NCI-H82 treated with DMSO at 0.1 percent for 48 hours (cell line): ENCODE measurements at regions not wholly inside any gene's neighbourhood (a gene's known extent, or its start where the extent isn't known, plus 50 kb on each side); places are given as distances from the start of the nearest gene placed in this dataset.

Experiments used
- DNase-seq: peaks from one replicate; lab custom pipeline; 2025; ENCODE audit not compliant: unreplicated experiment; lab: John Stamatoyannopoulos, UW

- peak; percentile 36 for DNase-seq
These were observed 242.9 kb downstream of the CDC5L start for GRCh38 chr6:44630125-44631028.

- no peak for DNase-seq
These were observed 244.5 kb downstream of the CDC5L start for GRCh38 chr6:44631968-44632367.

- no peak for DNase-seq
These were observed 246.8 kb downstream of the CDC5L start for GRCh38 chr6:44634321-44634720.

GRCh38 chr6:44635486-44635885, 248.0 kb downstream of the CDC5L start:
- DNase-seq, result no peak

- no peak for DNase-seq
These were observed 249.2 kb downstream of the CDC5L start for GRCh38 chr6:44636561-44637248.

- no peak for DNase-seq
These were observed 254.0 kb downstream of the CDC5L start for GRCh38 chr6:44641344-44642031.

- DNase-seq, result no peak
These were observed 254.8 kb downstream of the CDC5L start for GRCh38 chr6:44642349-44642748.

- no peak for DNase-seq
These were observed 255.5 kb downstream of the CDC5L start for GRCh38 chr6:44642870-44643522.

- DNase-seq, result no peak
These were observed 257.8 kb downstream of the CDC5L start for GRCh38 chr6:44645276-44645675.

GRCh38 chr6:44646355-44646754, 258.8 kb downstream of the CDC5L start:
- no peak for DNase-seq

GRCh38 chr6:44649365-44650025, 262.0 kb downstream of the CDC5L start:
- DNase-seq, result no peak

- no peak for DNase-seq
These were observed 263.0 kb downstream of the CDC5L start for GRCh38 chr6:44650495-44650894.

GRCh38 chr6:44650947-44651346, 263.4 kb downstream of the CDC5L start:
- no peak for DNase-seq

- no peak for DNase-seq
These were observed 264.1 kb downstream of the CDC5L start for GRCh38 chr6:44651604-44652003.

GRCh38 chr6:44652547-44652946, 265.0 kb downstream of the CDC5L start:
- no peak for DNase-seq

- no peak for DNase-seq
These were observed 265.6 kb downstream of the CDC5L start for GRCh38 chr6:44653091-44653490.

- no peak for DNase-seq
These were observed 266.3 kb downstream of the CDC5L start for GRCh38 chr6:44653761-44654218.

GRCh38 chr6:44655412-44656342, 268.2 kb downstream of the CDC5L start:
- peak; percentile 62 for DNase-seq

- no peak for DNase-seq
These were observed 269.2 kb downstream of the CDC5L start for GRCh38 chr6:44656691-44657090.
